GM12878 (cell line): ENCODE measurements at regions not wholly inside any gene's neighbourhood (a gene's known extent, or its start where the extent isn't known, plus 50 kb on each side); places are given as distances from the start of the nearest gene placed in this dataset.

ENCODE experiments used
- BRCA1 ChIP-seq: IDR thresholded peaks from 2 replicates; pipeline ENCODE4 v1.6.1; 2011; ENCODE audit warnings: low read depth, low read length, improper control_type of control experiment
- EGR1 ChIP-seq, 2 experiments: IDR thresholded peaks; 1 replicate in 1 of 2; 2 replicates in 1 of 2; pipeline ENCODE4 v1.6.1; 2011 to 2012; ENCODE audit warnings: low read depth in 2 of 2, low read length in 2 of 2, borderline replicate concordance in 1 of 2, mild to moderate bottlenecking in 1 of 2, moderate library complexity in 1 of 2
- ESRRA ChIP-seq: IDR thresholded peaks from 2 replicates; pipeline ENCODE4 v1.6.1; 2012; ENCODE audit warnings: mild to moderate bottlenecking, low read length, improper control_type of control experiment
- ETV6 ChIP-seq, 2 experiments: fragments of 450-650 bp in 1 of 2; IDR thresholded peaks in 1 of 2; conservative IDR thresholded peaks in 1 of 2; 2 replicates each; pipeline ENCODE4 v1.6.1; 2014; ENCODE audit warnings: antibody characterized with exemption in 1 of 2, borderline replicate concordance in 1 of 2, low read depth in 1 of 2, mild to moderate bottlenecking in 1 of 2, moderate library complexity in 1 of 2
- MTA3 ChIP-seq: IDR thresholded peaks from 2 replicates; pipeline ENCODE4 v1.6.1; 2012; ENCODE audit warnings: low read length, inconsistent platforms, borderline replicate concordance
- NFYB ChIP-seq: IDR thresholded peaks from 2 replicates; pipeline ENCODE4 v1.6.1; 2011; ENCODE audit warnings: low read depth, mild to moderate bottlenecking, low read length, improper control_type of control experiment, moderate library complexity; ENCODE audit not compliant: insufficient read depth
- POLR2A ChIP-seq: IDR thresholded peaks from 2 replicates; pipeline ENCODE4 v1.6.1; 2011; ENCODE audit warnings: low read depth, mild to moderate bottlenecking, low read length
- POLR2AphosphoS5 ChIP-seq: IDR thresholded peaks from 2 replicates; pipeline ENCODE4 v1.6.1; 2011; ENCODE audit warnings: mild to moderate bottlenecking, low read length, inconsistent platforms
- RCOR1 ChIP-seq: conservative IDR thresholded peaks from 2 replicates; pipeline ENCODE4 v1.6.1; 2012; ENCODE audit warnings: low read depth, low read length, improper control_type of control experiment
- SUZ12 ChIP-seq: fragments of 200-600 bp; sonication (generic); IDR thresholded peaks from one replicate; pipeline ENCODE4 v1.6.1; 2018; ENCODE audit warnings: antibody characterized with exemption, mild to moderate bottlenecking; ENCODE audit not compliant: unreplicated experiment
- TAF1 ChIP-seq: IDR thresholded peaks from 2 replicates; pipeline ENCODE4 v1.6.1; 2011; ENCODE audit warnings: mild to moderate bottlenecking, low read depth, low read length, borderline replicate concordance
- TCF7 ChIP-seq: IDR thresholded peaks from 2 replicates; pipeline ENCODE4 v1.6.1; 2014; ENCODE audit warnings: antibody characterized with exemption, borderline replicate concordance
- TF ChIP-seq, protein P1 (sequence below): IDR thresholded peaks from 2 replicates; pipeline ENCODE4 v1.6.1; 2011; ENCODE audit warnings: mild to moderate bottlenecking, low read depth, low read length, moderate library complexity; ENCODE audit not compliant: insufficient replicate concordance
- TF ChIP-seq, protein P2 (sequence below), 3 experiments: IDR thresholded peaks in 2 of 3; conservative IDR thresholded peaks in 1 of 3; 2 replicates each; pipeline ENCODE4 v1.5.1; 2011; ENCODE audit warnings: low read depth in 3 of 3, low read length in 3 of 3, mild to moderate bottlenecking in 3 of 3, control low read depth in 2 of 3, moderate library complexity in 2 of 3, inconsistent platforms in 1 of 3, mixed read lengths in 1 of 3; ENCODE audit not compliant: control insufficient read depth in 2 of 3, insufficient read depth in 1 of 3; ENCODE audit errors: extremely low read depth in 1 of 3

DNA sequence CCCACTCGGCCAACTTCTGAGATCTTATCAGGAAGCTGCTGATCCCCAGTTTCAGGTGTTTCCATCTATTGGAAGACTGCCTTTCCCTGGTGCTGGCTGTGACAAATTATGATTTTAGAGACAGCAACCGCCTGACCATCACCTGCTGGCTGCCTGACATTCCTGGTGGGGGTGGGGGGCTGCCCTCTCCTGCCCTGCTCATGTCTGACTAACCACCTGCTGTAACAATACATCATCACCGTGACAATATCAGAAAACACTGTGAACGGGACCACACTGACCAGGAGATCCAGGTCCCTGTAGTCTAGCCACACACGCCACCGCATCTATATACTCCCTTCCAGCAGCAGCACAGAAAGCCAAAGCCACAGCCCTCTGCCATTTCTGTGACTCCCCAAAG lies 537.5 kb downstream of the QKI start:
- TF ChIP-seq SUZ12 (no peak), POLR2AphosphoS5 (no peak), MTA3 (no peak), ESRRA (no peak), NFYB (no peak), ETV6 (conservative IDR thresholded peaks at IDR 0.05 in 1 of 2, IDR thresholded peaks at IDR 0.05 in 1 of 2; ENCODE audit: borderline replicate concordance in 1 of 2, low read depth in 1 of 2) (no peak), TAF1 (no peak), BRCA1 (no peak), RCOR1 (no peak), POLR2A (no peak), TCF7 (no peak), EGR1 (IDR thresholded peaks at IDR 0.05; ENCODE audit: borderline replicate concordance in 1 of 2, low read depth in 2 of 2, low read length in 2 of 2) (no peak)
- TF ChIP-seq, protein P1, sequence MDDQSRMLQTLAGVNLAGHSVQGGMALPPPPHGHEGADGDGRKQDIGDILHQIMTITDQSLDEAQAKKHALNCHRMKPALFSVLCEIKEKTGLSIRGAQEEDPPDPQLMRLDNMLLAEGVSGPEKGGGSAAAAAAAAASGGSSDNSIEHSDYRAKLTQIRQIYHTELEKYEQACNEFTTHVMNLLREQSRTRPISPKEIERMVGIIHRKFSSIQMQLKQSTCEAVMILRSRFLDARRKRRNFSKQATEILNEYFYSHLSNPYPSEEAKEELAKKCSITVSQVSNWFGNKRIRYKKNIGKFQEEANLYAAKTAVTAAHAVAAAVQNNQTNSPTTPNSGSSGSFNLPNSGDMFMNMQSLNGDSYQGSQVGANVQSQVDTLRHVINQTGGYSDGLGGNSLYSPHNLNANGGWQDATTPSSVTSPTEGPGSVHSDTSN, result no peak
- TF ChIP-seq, protein P2, sequence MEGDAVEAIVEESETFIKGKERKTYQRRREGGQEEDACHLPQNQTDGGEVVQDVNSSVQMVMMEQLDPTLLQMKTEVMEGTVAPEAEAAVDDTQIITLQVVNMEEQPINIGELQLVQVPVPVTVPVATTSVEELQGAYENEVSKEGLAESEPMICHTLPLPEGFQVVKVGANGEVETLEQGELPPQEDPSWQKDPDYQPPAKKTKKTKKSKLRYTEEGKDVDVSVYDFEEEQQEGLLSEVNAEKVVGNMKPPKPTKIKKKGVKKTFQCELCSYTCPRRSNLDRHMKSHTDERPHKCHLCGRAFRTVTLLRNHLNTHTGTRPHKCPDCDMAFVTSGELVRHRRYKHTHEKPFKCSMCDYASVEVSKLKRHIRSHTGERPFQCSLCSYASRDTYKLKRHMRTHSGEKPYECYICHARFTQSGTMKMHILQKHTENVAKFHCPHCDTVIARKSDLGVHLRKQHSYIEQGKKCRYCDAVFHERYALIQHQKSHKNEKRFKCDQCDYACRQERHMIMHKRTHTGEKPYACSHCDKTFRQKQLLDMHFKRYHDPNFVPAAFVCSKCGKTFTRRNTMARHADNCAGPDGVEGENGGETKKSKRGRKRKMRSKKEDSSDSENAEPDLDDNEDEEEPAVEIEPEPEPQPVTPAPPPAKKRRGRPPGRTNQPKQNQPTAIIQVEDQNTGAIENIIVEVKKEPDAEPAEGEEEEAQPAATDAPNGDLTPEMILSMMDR (IDR thresholded peaks at IDR 0.05 in 2 of 3, conservative IDR thresholded peaks at IDR 0.05 in 1 of 3; ENCODE audit: control insufficient read depth in 2 of 3, extremely low read depth in 1 of 3, insufficient read depth in 1 of 3, low read depth in 3 of 3, low read length in 3 of 3), result no peak
